ENCODE measurements at regions not wholly inside any gene's neighbourhood (a gene's known extent, or its start where the extent isn't known, plus 50 kb on each side); places are given as distances from the start of the nearest gene placed in this dataset.

GRCh38 chr9:99472240-99472915 lies 250.3 kb downstream of the SEC61B start:
- DNase-seq (ENCODE audit: insufficient read length) (no peak), FAIRE-seq (peak; percentile 48)
- no peak for TF ChIP-seq POLR2AphosphoS5 (IDR thresholded peaks at IDR 0.05; ENCODE audit: low read depth, low read length)
- no peak for TF ChIP-seq TAF1 (IDR thresholded peaks at IDR 0.05; ENCODE audit: borderline replicate concordance, low read depth, low read length)
- no peak for TF ChIP-seq POLR2A (IDR thresholded peaks at IDR 0.05; ENCODE audit: low read depth, low read length)

- no peak for DNase-seq (ENCODE audit: insufficient read length)
- FAIRE-seq: peak; percentile 46
- no peak for TF ChIP-seq POLR2A (IDR thresholded peaks at IDR 0.05; ENCODE audit: low read depth, low read length)
- no peak for TF ChIP-seq POLR2AphosphoS5 (IDR thresholded peaks at IDR 0.05; ENCODE audit: low read depth, low read length)
- no peak for TF ChIP-seq TAF1 (IDR thresholded peaks at IDR 0.05; ENCODE audit: borderline replicate concordance, low read depth, low read length)
These were observed 250.8 kb downstream of the SEC61B start for GRCh38 chr9:99472916-99473245.

GRCh38 chr9:99474186-99474585 lies 252.1 kb downstream of the SEC61B start:
- no peak for FAIRE-seq
- no peak for DNase-seq (ENCODE audit: insufficient read length)
- TF ChIP-seq POLR2AphosphoS5 (IDR thresholded peaks at IDR 0.05; ENCODE audit: low read depth, low read length): no peak
- no peak for TF ChIP-seq POLR2A (IDR thresholded peaks at IDR 0.05; ENCODE audit: low read depth, low read length)
- TF ChIP-seq TAF1 (IDR thresholded peaks at IDR 0.05; ENCODE audit: borderline replicate concordance, low read depth, low read length): no peak

- DNase-seq (ENCODE audit: insufficient read length) (no peak), FAIRE-seq (no peak)
- TF ChIP-seq POLR2A (IDR thresholded peaks at IDR 0.05; ENCODE audit: low read depth, low read length): no peak
These were observed 253.5 kb downstream of the SEC61B start for GRCh38 chr9:99475401-99476065.

- FAIRE-seq (no peak), DNase-seq (ENCODE audit: insufficient read length) (no peak)
- no peak for TF ChIP-seq POLR2A (IDR thresholded peaks at IDR 0.05; ENCODE audit: low read depth, low read length)
- no peak for TF ChIP-seq TAF1 (IDR thresholded peaks at IDR 0.05; ENCODE audit: borderline replicate concordance, low read depth, low read length)
- TF ChIP-seq POLR2AphosphoS5 (IDR thresholded peaks at IDR 0.05; ENCODE audit: low read depth, low read length): no peak
These were observed 256.5 kb downstream of the SEC61B start for GRCh38 chr9:99478469-99479027.

- DNase-seq (ENCODE audit: insufficient read length) (no peak), FAIRE-seq (no peak)
- TF ChIP-seq TAF1 (IDR thresholded peaks at IDR 0.05; ENCODE audit: borderline replicate concordance, low read depth, low read length): no peak
- no peak for TF ChIP-seq POLR2AphosphoS5 (IDR thresholded peaks at IDR 0.05; ENCODE audit: low read depth, low read length)
- no peak for TF ChIP-seq POLR2A (IDR thresholded peaks at IDR 0.05; ENCODE audit: low read depth, low read length)
These were observed 257.8 kb downstream of the SEC61B start for GRCh38 chr9:99479929-99480328.

- DNase-seq (ENCODE audit: insufficient read length): no peak
- no peak for FAIRE-seq
- TF ChIP-seq POLR2AphosphoS5 (IDR thresholded peaks at IDR 0.05; ENCODE audit: low read depth, low read length) (no peak), POLR2A (IDR thresholded peaks at IDR 0.05; ENCODE audit: low read depth, low read length) (no peak), TAF1 (IDR thresholded peaks at IDR 0.05; ENCODE audit: borderline replicate concordance, low read depth, low read length) (no peak)
These were observed 263.4 kb downstream of the SEC61B start for GRCh38 chr9:99485459-99485858.

GRCh38 chr9:99486684-99487083 lies 264.6 kb downstream of the SEC61B start:
- DNase-seq (ENCODE audit: insufficient read length): no peak
- FAIRE-seq: no peak
- TF ChIP-seq POLR2A (IDR thresholded peaks at IDR 0.05; ENCODE audit: low read depth, low read length) (no peak), TAF1 (IDR thresholded peaks at IDR 0.05; ENCODE audit: borderline replicate concordance, low read depth, low read length) (no peak), POLR2AphosphoS5 (IDR thresholded peaks at IDR 0.05; ENCODE audit: low read depth, low read length) (no peak)

GRCh38 chr9:99488131-99489059 lies 266.3 kb downstream of the SEC61B start:
- no peak for FAIRE-seq
- TF ChIP-seq POLR2AphosphoS5 (IDR thresholded peaks at IDR 0.05; ENCODE audit: low read depth, low read length) (no peak), TAF1 (IDR thresholded peaks at IDR 0.05; ENCODE audit: borderline replicate concordance, low read depth, low read length) (no peak), POLR2A (IDR thresholded peaks at IDR 0.05; ENCODE audit: low read depth, low read length) (no peak)
- no peak for DNase-seq (ENCODE audit: insufficient read length)

- TF ChIP-seq POLR2A (IDR thresholded peaks at IDR 0.05; ENCODE audit: low read depth, low read length) (no peak), POLR2AphosphoS5 (IDR thresholded peaks at IDR 0.05; ENCODE audit: low read depth, low read length) (no peak), TAF1 (IDR thresholded peaks at IDR 0.05; ENCODE audit: borderline replicate concordance, low read depth, low read length) (no peak)
- DNase-seq (ENCODE audit: insufficient read length): no peak
- FAIRE-seq: no peak
These were observed 267.0 kb downstream of the SEC61B start for GRCh38 chr9:99489060-99489413.

- no peak for DNase-seq (ENCODE audit: insufficient read length)
- no peak for FAIRE-seq
- TF ChIP-seq POLR2A (IDR thresholded peaks at IDR 0.05; ENCODE audit: low read depth, low read length) (no peak), POLR2AphosphoS5 (IDR thresholded peaks at IDR 0.05; ENCODE audit: low read depth, low read length) (no peak), TAF1 (IDR thresholded peaks at IDR 0.05; ENCODE audit: borderline replicate concordance, low read depth, low read length) (no peak)
These were observed 268.6 kb downstream of the SEC61B start for GRCh38 chr9:99490729-99491128.
